Retinal pigment epithelial cell (primary cell): ENCODE measurements at regions not wholly inside any gene's neighbourhood (a gene's known extent, or its start where the extent isn't known, plus 50 kb on each side); places are given as distances from the start of the nearest gene placed in this dataset.

Source experiments
- DNase-seq: peaks from one replicate; pipeline ENCODE4 v3.0.0-alpha.2; 2010; ENCODE audit warnings: low read depth
- H3K4me3 ChIP-seq: 2 replicates; pipeline ENCODE4 v1.5.1; 2011; ENCODE audit warnings: mild to moderate bottlenecking, low read length, control low read depth, moderate library complexity
- TF ChIP-seq, protein P1 (sequence below): conservative IDR thresholded peaks from 2 replicates; pipeline ENCODE4 v1.5.1; 2011; ENCODE audit warnings: low read depth, low read length, control low read depth, inconsistent platforms

DNA sequence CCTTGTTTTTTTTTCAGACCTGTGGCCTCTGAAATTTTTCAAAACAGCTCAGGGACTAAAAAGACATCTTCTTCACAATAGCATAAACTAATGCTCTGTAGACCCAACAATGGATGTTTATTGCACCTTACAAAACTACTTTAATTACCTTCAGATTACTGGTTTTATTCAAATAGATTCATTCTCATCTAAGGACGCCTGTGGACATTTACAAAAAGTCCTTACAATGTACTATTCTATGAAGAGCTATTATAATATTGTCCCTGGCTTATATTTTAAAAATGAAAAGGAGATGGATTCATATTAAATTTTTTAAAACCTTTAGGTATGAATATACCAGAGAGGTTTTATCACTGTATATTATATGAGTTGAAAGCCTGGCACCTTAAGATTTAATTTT lies 238.4 kb upstream of the NR5A2 start:
- no peak for DNase-seq
- TF ChIP-seq, protein P1, sequence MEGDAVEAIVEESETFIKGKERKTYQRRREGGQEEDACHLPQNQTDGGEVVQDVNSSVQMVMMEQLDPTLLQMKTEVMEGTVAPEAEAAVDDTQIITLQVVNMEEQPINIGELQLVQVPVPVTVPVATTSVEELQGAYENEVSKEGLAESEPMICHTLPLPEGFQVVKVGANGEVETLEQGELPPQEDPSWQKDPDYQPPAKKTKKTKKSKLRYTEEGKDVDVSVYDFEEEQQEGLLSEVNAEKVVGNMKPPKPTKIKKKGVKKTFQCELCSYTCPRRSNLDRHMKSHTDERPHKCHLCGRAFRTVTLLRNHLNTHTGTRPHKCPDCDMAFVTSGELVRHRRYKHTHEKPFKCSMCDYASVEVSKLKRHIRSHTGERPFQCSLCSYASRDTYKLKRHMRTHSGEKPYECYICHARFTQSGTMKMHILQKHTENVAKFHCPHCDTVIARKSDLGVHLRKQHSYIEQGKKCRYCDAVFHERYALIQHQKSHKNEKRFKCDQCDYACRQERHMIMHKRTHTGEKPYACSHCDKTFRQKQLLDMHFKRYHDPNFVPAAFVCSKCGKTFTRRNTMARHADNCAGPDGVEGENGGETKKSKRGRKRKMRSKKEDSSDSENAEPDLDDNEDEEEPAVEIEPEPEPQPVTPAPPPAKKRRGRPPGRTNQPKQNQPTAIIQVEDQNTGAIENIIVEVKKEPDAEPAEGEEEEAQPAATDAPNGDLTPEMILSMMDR = no peak
- H3K4me3 ChIP-seq = no peak overlapping the region

GRCh38 chr1:199791495-199791894 lies 236.0 kb upstream of the NR5A2 start:
- TF ChIP-seq, protein P1 = no peak
- no peak for DNase-seq

DNA sequence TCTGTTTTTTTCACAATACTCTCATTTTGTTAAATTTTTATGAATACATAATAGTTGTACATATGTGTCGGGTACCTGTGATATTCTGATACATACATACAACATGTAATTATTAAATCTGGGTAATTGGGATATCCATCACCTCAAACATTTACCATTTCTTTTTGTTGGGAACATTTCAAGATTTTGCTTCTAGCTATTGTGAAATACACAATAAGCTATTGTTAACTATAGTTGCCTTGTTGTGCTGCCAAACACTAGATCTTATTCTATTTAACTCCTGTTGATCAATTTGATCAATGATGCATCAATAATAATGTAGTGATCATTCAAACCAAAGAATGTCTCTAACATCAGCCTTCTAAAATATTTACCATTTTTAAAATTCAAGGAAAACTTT lies 234.6 kb upstream of the NR5A2 start:
- TF ChIP-seq, protein P1 = no peak
- no peak overlapping the region for H3K4me3 ChIP-seq
- DNase-seq = no peak

More at GRCh38 chr1:199791495-199791894, 236.0 kb upstream of the NR5A2 start:
- no peak overlapping the region for H3K4me3 ChIP-seq

DNA sequence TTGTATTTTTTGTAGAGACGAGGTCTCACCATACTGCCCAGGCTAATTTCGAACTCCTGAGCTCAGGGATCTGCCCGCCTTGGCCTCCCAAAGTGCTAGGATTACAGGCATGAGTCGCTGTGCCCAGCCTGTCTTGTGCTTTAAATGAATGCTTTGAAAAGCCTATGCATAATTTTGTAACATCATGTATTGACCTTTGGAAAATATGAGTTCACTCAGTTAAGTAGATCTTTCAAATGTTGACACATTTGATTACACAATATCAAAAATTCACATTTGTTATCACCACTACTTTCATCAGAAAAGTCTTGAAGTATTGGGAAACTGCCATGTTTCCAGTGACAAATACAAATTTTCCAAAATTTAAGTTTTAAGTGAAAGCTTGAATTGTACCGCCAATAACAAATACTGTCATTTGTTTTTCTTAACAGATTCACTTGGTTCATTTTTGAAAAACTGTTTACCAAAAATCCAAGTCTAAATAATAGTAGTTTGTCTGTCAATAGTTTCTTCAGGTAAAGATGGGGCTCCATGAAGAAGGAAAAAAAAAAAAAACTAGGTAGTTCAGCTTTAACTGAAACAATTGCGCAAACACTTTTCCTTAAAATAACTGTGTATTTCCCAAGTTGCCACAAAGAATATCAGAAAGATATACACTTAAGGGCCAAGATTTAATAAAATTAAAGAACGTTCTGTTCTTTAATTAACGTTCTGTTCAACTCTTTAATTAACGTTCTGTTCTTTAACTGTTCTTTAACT lies 233.2 kb upstream of the NR5A2 start:
- DNase-seq = no peak
- H3K4me3 ChIP-seq = no peak overlapping the region
- TF ChIP-seq, protein P1 = no peak

DNA sequence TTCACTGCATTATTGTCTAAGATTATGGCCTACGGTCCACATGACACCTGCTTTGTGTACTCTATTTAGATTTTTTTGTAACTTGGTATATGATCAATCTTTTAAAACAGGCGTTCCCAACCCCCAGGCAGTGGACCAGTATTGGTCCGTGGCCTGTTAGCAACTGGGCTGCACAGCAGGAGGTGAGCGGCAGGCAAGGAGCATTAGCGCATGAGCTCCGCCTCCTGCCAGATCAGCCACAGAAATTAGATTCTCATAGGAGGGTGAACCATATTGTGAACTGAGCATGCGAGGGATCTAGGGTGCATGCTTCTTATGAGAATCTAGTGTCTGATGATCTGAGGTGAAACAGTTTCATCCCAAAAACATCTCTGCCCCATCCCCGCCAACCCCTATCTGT lies 228.4 kb upstream of the NR5A2 start:
- no peak for DNase-seq
- TF ChIP-seq, protein P1 = no peak
- no peak overlapping the region for H3K4me3 ChIP-seq

DNA sequence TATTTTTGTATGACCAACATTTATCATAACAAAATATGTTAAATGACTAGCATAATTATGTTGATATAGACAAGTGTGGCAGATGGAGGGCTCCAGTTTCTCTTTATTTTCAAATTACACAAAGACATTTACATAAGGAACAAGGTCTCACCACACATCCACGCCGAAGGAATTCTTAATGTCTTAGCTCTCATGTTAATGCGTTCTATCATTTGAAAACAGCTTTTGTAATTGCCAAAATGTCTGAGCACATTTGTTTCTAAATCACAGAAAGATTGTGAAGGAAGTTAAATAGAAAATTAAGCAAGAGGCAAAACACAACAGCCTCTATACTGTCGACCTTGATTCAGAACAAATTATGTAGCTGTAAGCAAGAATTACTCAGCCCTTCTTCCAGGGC lies 223.0 kb upstream of the NR5A2 start:
- H3K4me3 ChIP-seq = no peak overlapping the region
- TF ChIP-seq, protein P1 = no peak
- no peak for DNase-seq

DNA sequence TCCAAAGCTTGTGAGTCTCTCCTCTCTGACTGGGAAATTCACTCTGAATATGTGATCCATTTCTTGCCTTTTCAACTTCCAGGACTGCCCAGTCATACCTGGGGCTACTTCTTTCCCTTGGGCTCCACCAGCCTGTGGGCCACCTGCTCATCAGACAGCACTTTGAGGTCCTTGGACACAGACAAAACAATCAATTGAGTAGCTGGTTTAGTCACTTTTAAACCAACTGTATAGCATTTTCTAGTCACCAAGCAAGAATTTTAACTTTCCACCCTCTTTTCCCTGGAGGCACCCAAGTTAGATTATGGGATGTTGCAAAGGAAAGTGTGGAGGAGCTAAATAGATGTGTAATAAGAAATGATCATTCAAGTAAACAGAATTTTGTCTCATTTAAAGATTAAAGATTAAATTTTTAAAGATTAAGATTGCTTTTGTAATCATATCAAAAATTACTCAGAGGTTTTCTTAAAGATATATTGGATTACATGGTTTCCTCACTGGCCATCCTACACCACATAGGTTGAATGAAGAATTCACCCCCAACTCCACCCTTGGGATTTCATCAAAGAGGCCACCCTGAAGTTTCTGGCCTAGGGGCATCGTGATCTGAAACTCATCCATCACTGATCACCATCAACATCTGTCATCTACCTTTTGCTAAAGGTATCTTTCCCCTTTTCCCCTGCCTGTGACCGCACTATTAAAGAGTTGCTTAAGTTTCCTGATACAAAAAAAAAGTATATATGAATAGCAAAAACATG lies 219.2 kb upstream of the NR5A2 start:
- H3K4me3 ChIP-seq = no peak overlapping the region
- DNase-seq = no peak
- TF ChIP-seq, protein P1 = no peak
